Stomach (tissue), 8 donors: ENCODE measurements at regions not wholly inside any gene's neighbourhood (a gene's known extent, or its start where the extent isn't known, plus 50 kb on each side); places are given as distances from the start of the nearest gene placed in this dataset.
A peak's percentile ranks its signal among the peaks of the same experiment; 100 is the strongest.
"Not testable (repeated sequence)": the region's sequence is repeated elsewhere in the genome, so short reads cannot be mapped to it uniquely, and the experiment has no call there.

ENCODE experiments used
- DNase-seq, 2 donors: peaks; one replicate each; pipeline versions ENCODE4 v3.0.0 to v3.0.0-alpha.2; 2013 to 2019
- H3K27ac ChIP-seq, 5 donors: fragments of 200-600 bp in 4 of 5; sonication (generic) in 4 of 5; one replicate each; pipeline ENCODE4 v1.5.1; 2013 to 2019; ENCODE audit warnings: mild to moderate bottlenecking in 1 of 5, moderate library complexity in 1 of 5
- H3K27me3 ChIP-seq, 3 donors: fragments of 200-600 bp; sonication (generic); one replicate each; pipeline ENCODE4 v1.5.1; 2017 to 2019; ENCODE audit warnings: mixed run types in 1 of 3
- H3K36me3 ChIP-seq, 4 donors: fragments of 200-600 bp; sonication (generic); 1 replicate in 3 of 4; 2 replicates in 1 of 4; pipeline ENCODE4 v1.5.1; 2016 to 2019
- H3K4me1 ChIP-seq, 4 donors: fragments of 200-600 bp; sonication (generic); one replicate each; pipeline ENCODE4 v1.5.1; 2016 to 2019
- H3K4me3 ChIP-seq, 4 donors: fragments of 200-600 bp; sonication (generic) in 3 of 4; one replicate each; pipeline ENCODE4 v1.5.1; 2016 to 2019; ENCODE audit warnings: mild to moderate bottlenecking in 1 of 4
- H3K9me3 ChIP-seq, 4 donors: fragments of 200-600 bp; sonication (generic); one replicate each; pipeline ENCODE4 v1.5.1; 2016 to 2019
- CTCF ChIP-seq, 7 experiments: fragments of 450-650 bp in 4 of 7; fragments of 200-600 bp in 3 of 7; sonication (generic) in 3 of 7; IDR thresholded peaks; one replicate each; pipeline ENCODE4 v1.5.1; 2016 to 2019; ENCODE audit warnings: antibody characterized with exemption in 7 of 7, control low read depth in 2 of 7, mild to moderate bottlenecking in 1 of 7
- EP300 ChIP-seq: sonication (generic); formaldehyde crosslinking; IDR thresholded peaks from one replicate; pipeline ENCODE4 v1.6.1; 2017; ENCODE audit warnings: antibody characterized with exemption
- POLR2A ChIP-seq, 4 donors: fragments of 450-650 bp; IDR thresholded peaks; one replicate each; pipeline ENCODE4 v1.6.1; 2016; ENCODE audit warnings: antibody characterized with exemption in 4 of 4, control low read depth in 2 of 4, mild to moderate bottlenecking in 1 of 4, moderate library complexity in 1 of 4
- POLR2AphosphoS5 ChIP-seq, 3 donors: sonication (generic); formaldehyde crosslinking; IDR thresholded peaks; one replicate each; pipeline ENCODE4 v1.6.1; 2016; ENCODE audit warnings: antibody characterized with exemption in 3 of 3
- WGBS, 5 donors: extraction: QIAGEN DNeasy Blood & Tissue Kit in 3 of 5; methylation state at CpG; one replicate each; pipeline versions ENCODE4 v1.1.5 to v1.1.7; 2013 to 2018; 5-methylcytosine and 5-hydroxymethylcytosine counted together
- intact Hi-C: fragments of 100-400 bp; cut with DNase I; formaldehyde crosslinking; loops from one replicate; pipeline ENCODE4 v1.15.1; 2023; ENCODE audit warnings: low total_unique reads
- donor health status: healthy with polysubstance abuse.
- donor health status: Bipolar disorder and iron deficiency.
- donor health status: healthy.

DNA sequence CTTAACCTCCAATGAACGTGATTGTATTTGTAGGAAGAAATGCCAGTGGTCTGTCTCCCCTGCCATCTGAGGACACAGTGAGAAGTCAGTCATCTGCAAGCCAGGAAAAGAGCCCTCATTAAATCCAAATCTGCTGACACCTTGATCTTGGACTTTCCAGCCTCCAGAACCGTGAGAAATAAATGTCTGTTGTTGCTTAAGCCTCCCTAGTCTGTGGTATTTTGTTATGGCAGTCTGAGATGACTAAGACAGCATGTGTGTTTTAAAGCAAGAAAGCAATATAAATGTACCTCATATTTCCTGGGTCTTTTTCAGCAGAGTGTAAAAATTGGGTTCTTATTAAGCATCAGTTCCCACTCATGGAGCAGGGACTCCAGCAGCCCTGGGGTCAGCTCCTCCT, 177.9 kb upstream of the NLRP1 start:
- TF ChIP-seq EP300 (no peak), CTCF (IDR thresholded peaks at IDR 0.05) (no peak), POLR2AphosphoS5 (IDR thresholded peaks at IDR 0.05) (no peak), POLR2A (IDR thresholded peaks at IDR 0.05) (no peak)
- Histone ChIP-seq H3K27ac (no peak overlapping the region), H3K27me3 (peaks cover 0 to 36% (median 6%) of the 10 kb centered on the region in 3 donors)

DNA sequence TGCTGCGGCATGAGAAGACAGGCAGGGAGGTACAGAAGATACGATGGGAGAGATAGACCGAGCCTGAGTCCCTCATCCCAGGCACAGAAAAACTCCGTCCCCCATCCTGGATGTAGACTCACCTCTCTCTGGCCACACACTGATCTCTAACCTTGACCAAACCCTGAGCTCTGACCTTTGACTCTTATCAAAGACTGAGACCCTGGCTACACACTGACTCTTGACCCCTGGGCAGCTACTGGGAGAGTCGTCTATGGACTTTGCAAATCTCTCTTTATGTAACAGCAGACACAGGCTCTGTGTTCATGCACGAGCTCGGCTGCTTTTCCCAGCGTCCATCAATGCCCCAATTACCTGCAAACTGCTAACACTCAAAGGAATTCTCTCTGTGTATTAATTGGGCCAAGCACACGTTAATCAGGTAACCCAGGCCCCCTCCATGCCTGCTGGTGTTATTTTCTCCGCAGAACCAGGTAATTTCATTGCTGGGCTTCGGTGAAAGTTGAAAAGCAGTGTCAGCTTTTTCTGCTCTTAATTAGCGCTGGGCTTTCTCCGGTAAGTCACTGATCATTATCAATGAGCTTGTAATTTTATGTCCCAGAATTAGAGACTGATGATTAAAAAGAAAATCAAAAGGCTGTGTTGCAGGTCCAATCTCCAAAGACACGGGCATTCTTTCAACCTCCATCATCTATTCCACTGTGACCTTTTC, 179.4 kb upstream of the NLRP1 start:
- H3K27me3 ChIP-seq = peaks cover 0 to 50% (median 6%) of the 10 kb centered on the region in 3 donors
- no peaks in the 10 kb centered on the region for H3K9me3 ChIP-seq
- intact Hi-C loops = no loop called here
- TF ChIP-seq POLR2AphosphoS5 (IDR thresholded peaks at IDR 0.05) = no peak
- no peak for TF ChIP-seq POLR2A (IDR thresholded peaks at IDR 0.05)
- no peak for TF ChIP-seq CTCF (IDR thresholded peaks at IDR 0.05)
- TF ChIP-seq EP300 = no peak
- no peaks in the 10 kb centered on the region for H3K36me3 ChIP-seq
- WGBS, 5 donors = 55 to 59% (median 56%) methylated on average over 13 to 14 of the region's 14 CpGs
- no peak overlapping the region for H3K4me3 ChIP-seq
- DNase-seq = no peak
- no peak overlapping the region for H3K27ac ChIP-seq
- H3K4me1 ChIP-seq = no peaks in the 10 kb centered on the region

More for the DNA sequence above, 177.9 kb upstream of the NLRP1 start:
- Histone ChIP-seq H3K9me3 (no peaks in the 10 kb centered on the region), H3K36me3 (no peaks in the 10 kb centered on the region), H3K4me3 (no peak overlapping the region), H3K4me1 (peaks cover 0 to 7% (median 6%) of the 10 kb centered on the region in 4 donors)
- DNase-seq = no peak
- 43 to 71% (median 57%) methylated on average over 2 of the region's 2 CpGs for WGBS, 5 donors
- intact Hi-C loops = no loop called here

DNA sequence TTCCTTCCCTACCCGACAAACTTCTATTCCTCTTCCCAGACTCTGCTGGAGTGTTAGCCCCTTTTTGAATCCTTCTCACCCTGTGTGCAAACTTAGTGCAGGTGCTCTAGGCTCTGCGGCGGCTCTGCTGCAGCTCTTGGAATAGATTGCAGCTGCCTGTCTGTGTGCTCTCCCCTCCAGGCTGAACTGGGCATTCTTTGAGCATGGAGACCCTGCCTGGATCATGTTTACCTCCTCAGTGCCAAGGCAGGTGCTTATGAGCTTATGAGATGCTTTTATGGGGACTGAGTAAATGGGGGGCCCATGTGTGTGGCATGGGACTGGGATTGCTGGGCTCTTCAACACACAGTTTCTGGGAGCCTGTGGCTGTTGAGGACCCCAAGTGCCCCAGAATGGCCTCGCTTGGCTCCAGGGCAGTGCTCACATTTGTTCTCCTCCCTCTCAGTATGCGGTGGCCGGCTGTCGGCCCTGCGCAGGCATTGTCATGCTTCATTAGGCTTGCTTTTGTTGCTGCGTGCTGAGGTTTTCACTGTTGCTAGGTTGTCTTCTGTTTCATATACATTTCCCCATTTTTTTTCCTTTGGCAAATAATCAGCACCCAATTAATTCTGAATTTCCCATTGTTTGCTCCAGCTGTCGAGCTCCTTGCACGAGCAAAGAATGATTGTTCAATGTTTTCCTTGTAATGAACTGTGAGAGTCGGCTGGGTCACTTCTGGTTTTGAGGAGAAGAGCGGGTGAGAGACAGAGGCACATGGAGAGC, 185.5 kb upstream of the NLRP1 start:
- WGBS, 5 donors = 28 to 37% (median 32%) methylated on average over 13 of the region's 13 CpGs
- peak in 1 of 2 donors; percentile 60 for DNase-seq
- Histone ChIP-seq H3K9me3 (no peaks in the 10 kb centered on the region), H3K4me3 (no peak overlapping the region), H3K27me3 (peaks cover 0 to 78% (median 6%) of the 10 kb centered on the region in 3 donors), H3K4me1 (no peaks in the 10 kb centered on the region), H3K27ac (no peak overlapping the region), H3K36me3 (no peaks in the 10 kb centered on the region)
- intact Hi-C loops = no loop called here
- no peak for TF ChIP-seq POLR2A (IDR thresholded peaks at IDR 0.05)
- no peak for TF ChIP-seq CTCF (IDR thresholded peaks at IDR 0.05)

DNA sequence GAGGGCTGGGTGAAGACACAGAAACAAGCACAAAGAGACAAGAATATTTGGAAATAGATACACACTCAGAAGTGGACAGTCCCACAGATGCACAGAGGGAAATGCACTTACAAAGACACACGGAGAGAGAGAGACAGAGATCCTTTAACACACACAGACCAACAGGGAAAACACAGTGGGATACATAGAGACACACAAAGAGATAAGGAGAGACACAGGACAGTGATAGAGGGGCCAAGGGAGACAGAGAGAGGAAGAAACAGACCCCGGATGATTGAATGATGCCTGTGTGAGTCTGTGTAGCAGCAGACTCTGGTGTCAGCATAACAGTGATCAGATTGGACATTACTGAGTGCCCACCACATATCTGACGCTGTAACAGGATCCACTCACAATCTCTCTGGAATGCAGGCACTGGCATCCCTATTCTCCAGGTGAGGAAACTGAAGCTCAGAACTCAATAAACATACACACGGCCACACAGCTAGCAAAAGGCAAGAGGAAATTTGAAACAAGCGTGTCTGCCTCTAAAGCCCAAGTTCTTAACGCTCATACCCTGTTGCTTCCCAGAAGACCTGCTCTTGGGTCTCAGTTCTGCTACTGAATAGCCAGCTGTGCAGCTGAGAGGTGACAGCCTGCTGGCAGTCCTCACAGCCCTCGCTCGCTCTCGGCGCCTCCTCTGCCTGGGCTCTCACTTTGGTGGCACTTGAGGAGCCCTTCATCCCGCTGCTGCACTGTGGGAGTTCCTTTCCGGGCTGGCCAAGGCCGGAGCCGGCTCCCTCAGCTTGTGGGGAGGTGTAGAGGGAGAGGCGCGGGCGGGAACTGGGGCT, 186.3 kb upstream of the NLRP1 start:
- WGBS, 5 donors = 13 to 83% (median 58%) methylated on average over 8 to 17 of the region's 17 CpGs
- Histone ChIP-seq H3K9me3 (no peaks in the 10 kb centered on the region), H3K36me3 (no peaks in the 10 kb centered on the region), H3K27me3 (peaks cover 0 to 70% (median 2%) of the 10 kb centered on the region in 3 donors), H3K4me1 (no peaks in the 10 kb centered on the region), H3K27ac (no peak overlapping the region), H3K4me3 (no peak overlapping the region)
- no peak for TF ChIP-seq CTCF (IDR thresholded peaks at IDR 0.05)
- TF ChIP-seq EP300 = no peak
- no peak for TF ChIP-seq POLR2AphosphoS5 (IDR thresholded peaks at IDR 0.05)
- no peak for TF ChIP-seq POLR2A (IDR thresholded peaks at IDR 0.05)
- no peak for DNase-seq
- intact Hi-C loops = no loop called here

DNA sequence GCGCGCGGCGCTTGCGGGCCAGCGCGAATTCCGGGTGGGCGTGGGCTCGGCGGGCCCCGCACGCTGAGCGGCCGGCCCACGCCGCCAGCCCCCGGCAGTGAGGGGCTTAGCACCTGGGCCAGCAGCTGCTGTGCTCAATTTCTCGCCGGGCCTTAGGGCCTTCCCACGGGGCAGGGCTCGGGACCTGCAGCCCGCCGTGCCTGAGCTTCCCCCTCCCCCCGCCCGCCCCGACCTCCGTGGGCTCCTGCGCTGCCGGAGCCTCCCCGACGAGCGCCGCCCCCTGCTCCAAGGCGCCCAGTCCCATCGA, 186.9 kb upstream of the NLRP1 start:
- H3K36me3 ChIP-seq, intact Hi-C loops, H3K9me3 ChIP-seq, H3K27ac ChIP-seq, DNase-seq, H3K4me3 ChIP-seq, H3K4me1 ChIP-seq: not testable (repeated sequence)
- H3K27me3 ChIP-seq = peaks cover 0 to 65% (median 0%) of the 10 kb centered on the region in 3 donors
- 4 to 96% (median 90%) methylated on average over 5 to 36 of the region's 36 CpGs for WGBS, 5 donors

GRCh38 chr17:5772017-5772416, 187.7 kb upstream of the NLRP1 start:
- H3K4me3 ChIP-seq, H3K9me3 ChIP-seq, H3K36me3 ChIP-seq, H3K4me1 ChIP-seq, DNase-seq, intact Hi-C loops, H3K27ac ChIP-seq: not testable (repeated sequence)
- WGBS, 5 donors = 65 to 90% (median 84%) methylated on average over 11 of the region's 11 CpGs
- peaks cover 0 to 58% (median 0%) of the 10 kb centered on the region in 3 donors for H3K27me3 ChIP-seq
